ENCODE measurements at regions not wholly inside any gene's neighbourhood (a gene's known extent, or its start where the extent isn't known, plus 50 kb on each side); places are given as distances from the start of the nearest gene placed in this dataset.

DNA sequence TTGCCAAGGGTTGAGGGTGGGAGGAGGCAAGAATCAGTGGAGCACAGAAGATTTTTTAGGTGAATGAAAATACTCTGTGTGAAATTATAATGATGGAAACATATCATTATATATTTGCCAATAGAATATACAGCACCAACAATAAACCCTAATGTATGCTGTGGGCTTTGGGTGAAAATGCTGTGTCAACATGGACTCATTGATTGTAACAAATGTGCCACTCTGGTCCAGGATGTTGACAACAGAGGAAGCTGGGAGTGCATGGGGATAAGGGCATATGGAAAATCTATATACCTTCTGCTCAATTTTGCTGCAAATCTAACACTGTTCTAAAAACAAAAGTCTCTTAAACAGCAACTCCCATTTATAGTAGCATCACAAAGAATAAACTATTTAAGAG, 114.3 kb downstream of the LYZL1 start:
- DNase-seq (ENCODE audit: low read depth): no peak
- H3K4me3 ChIP-seq (ENCODE audit: low read depth, low read length): no peak overlapping the region
- TF ChIP-seq, protein P1, sequence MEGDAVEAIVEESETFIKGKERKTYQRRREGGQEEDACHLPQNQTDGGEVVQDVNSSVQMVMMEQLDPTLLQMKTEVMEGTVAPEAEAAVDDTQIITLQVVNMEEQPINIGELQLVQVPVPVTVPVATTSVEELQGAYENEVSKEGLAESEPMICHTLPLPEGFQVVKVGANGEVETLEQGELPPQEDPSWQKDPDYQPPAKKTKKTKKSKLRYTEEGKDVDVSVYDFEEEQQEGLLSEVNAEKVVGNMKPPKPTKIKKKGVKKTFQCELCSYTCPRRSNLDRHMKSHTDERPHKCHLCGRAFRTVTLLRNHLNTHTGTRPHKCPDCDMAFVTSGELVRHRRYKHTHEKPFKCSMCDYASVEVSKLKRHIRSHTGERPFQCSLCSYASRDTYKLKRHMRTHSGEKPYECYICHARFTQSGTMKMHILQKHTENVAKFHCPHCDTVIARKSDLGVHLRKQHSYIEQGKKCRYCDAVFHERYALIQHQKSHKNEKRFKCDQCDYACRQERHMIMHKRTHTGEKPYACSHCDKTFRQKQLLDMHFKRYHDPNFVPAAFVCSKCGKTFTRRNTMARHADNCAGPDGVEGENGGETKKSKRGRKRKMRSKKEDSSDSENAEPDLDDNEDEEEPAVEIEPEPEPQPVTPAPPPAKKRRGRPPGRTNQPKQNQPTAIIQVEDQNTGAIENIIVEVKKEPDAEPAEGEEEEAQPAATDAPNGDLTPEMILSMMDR (IDR thresholded peaks at IDR 0.05; ENCODE audit: insufficient read depth, low read length): no peak

DNA sequence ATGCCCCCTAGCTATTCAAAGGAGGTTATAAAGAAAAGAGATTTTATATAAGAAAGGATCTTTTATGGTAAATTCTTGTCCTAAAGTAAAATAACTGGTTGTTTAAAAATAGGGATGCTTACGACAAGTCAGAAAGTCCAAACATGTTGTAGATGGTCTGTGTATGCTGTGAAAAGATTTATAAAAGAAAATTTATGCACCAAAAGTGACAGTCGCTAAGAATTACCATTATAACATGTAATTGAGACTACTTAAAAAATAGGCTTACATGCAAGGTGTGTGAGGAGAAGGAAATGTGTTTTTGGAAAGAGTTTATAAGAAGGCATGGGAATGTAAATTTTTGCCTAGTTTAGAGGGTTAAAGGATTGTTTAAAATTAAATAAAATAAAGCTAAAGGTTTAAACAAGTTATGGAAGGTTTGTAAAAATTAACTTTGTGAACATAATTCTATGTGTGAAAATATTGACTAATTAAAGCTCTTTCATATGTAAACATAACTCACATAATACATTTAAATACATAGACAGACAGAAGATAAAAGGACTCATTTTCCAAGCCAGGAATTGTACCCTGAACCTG, 118.5 kb downstream of the LYZL1 start:
- no peak overlapping the region for H3K4me3 ChIP-seq (ENCODE audit: low read depth, low read length)
- no peak for DNase-seq (ENCODE audit: low read depth)
- TF ChIP-seq, protein P1 (IDR thresholded peaks at IDR 0.05; ENCODE audit: insufficient read depth, low read length): no peak

Data from fibroblast of the aortic adventitia (primary cell).